ENCODE measurements at regions not wholly inside any gene's neighbourhood (a gene's known extent, or its start where the extent isn't known, plus 50 kb on each side); places are given as distances from the start of the nearest gene placed in this dataset.
A peak's percentile ranks its signal among the peaks of the same experiment; 100 is the strongest.

DNA sequence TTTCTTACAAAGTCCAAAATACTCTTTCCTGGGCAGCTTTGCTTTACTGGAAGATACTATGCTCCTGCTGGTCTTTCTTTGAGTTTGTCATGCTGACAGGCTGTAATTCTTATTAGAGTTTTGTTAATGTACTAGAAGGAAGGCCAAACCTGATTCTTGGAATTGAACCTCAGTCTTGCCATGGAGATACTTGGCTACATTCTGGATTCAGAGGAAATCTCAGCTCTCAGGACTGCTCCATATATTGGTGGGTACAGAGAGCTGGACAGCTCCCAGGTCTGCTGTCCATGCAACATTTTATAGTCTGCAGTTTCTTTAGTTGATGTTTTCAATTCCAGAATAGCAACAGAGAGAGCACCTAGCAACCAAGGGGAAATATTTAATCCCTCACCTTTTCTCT lies 363.1 kb upstream of the STXBP6 start (continued):
- TF ChIP-seq, protein P1, sequence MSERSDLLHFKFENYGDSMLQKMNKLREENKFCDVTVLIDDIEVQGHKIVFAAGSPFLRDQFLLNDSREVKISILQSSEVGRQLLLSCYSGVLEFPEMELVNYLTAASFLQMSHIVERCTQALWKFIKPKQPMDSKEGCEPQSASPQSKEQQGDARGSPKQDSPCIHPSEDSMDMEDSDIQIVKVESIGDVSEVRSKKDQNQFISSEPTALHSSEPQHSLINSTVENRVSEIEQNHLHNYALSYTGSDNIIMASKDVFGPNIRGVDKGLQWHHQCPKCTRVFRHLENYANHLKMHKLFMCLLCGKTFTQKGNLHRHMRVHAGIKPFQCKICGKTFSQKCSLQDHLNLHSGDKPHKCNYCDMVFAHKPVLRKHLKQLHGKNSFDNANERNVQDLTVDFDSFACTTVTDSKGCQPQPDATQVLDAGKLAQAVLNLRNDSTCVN (CRISPR knock-in tag; IDR thresholded peaks at IDR 0.05) = no peak
- no peak for TF ChIP-seq CEBPB (tag; IDR thresholded peaks at IDR 0.05)

DNA sequence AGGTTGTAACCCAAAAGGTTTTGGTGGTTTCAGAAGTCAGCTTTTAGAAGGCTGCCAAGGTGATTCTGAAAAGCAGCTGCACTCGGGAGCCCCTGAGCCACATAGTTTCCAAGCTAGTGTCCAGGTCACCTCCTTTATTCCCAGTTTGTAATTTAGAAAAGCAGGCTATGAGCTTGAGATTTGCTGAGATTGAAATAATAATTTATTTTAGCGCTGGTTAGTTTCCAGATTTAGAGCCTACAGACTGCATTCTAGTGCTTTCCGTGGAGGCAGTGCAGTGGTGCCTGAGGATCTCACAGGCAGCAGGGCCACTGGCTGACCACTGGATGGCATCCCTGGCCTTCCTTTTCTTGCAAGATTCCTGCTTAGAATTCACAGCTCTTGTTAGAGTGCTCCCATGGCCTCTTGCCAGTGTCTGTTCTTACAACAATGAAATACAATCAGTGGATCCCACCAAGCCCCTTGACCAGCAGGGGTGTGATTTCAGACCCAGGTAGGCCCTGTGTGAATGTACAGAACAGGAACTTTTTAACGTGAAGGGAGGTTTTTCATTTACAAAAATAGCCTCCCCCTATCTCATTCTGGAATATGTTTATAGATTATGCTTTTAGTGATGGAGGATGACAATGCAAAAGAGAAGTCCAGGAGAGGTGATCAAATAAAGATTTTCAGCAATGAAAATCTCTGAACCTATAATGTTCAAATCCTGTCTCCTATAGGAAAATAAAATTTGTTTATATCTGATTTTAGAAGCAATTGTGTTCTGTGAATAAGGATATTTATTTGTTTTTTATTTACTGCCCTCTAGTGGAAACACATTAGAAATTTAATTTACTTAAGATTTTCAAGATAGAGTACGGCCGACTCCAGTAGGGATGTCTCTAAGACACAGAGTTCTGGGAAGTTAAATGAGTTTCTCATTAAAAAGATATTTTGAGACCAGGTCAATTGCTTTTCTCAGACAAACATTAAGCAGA lies 362.1 kb upstream of the STXBP6 start:
- H2AFZ ChIP-seq (ENCODE audit: low read depth, low read length) = no peak overlapping the region
- no peak for ATAC-seq
- TF ChIP-seq, protein P2, sequence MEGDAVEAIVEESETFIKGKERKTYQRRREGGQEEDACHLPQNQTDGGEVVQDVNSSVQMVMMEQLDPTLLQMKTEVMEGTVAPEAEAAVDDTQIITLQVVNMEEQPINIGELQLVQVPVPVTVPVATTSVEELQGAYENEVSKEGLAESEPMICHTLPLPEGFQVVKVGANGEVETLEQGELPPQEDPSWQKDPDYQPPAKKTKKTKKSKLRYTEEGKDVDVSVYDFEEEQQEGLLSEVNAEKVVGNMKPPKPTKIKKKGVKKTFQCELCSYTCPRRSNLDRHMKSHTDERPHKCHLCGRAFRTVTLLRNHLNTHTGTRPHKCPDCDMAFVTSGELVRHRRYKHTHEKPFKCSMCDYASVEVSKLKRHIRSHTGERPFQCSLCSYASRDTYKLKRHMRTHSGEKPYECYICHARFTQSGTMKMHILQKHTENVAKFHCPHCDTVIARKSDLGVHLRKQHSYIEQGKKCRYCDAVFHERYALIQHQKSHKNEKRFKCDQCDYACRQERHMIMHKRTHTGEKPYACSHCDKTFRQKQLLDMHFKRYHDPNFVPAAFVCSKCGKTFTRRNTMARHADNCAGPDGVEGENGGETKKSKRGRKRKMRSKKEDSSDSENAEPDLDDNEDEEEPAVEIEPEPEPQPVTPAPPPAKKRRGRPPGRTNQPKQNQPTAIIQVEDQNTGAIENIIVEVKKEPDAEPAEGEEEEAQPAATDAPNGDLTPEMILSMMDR (IDR thresholded peaks at IDR 0.05 in 2 of 3, conservative IDR thresholded peaks at IDR 0.05 in 1 of 3; ENCODE audit: insufficient read depth in 2 of 3, low read depth in 1 of 3, low read length in 3 of 3) = peak in 1 of 3 experiments; percentile 17; a peak in 1 of 6 replicates
- no peak for TF ChIP-seq ZNF197 (CRISPR knock-in tag; IDR thresholded peaks at IDR 0.05; ENCODE audit: low read depth)
- TF ChIP-seq NCOA4 (IDR thresholded peaks at IDR 0.05; ENCODE audit: partially characterized antibody) = no peak
- no peak for TF ChIP-seq HDAC8 (tag; IDR thresholded peaks at IDR 0.05)

More for the DNA sequence above, 362.1 kb upstream of the STXBP6 start:
- in situ Hi-C loops (cut with MboI) = no loop called here
- Histone ChIP-seq H3K9me3 (replicated peaks; ENCODE audit: control insufficient read depth, insufficient read depth, low read depth, low read length) (no peaks in the 10 kb centered on the region), H3K9me1 (ENCODE audit: control insufficient read depth, insufficient read depth, low read length) (no peaks in the 10 kb centered on the region), H3K79me2 (ENCODE audit: control insufficient read depth, insufficient read depth, low read length) (no peaks in the 10 kb centered on the region), H3K4me1 (replicated peaks in 1 of 2; ENCODE audit: control insufficient read depth in 2 of 2, insufficient read depth in 2 of 2, low read length in 2 of 2) (no peaks in the 10 kb centered on the region), H3K36me3 (ENCODE audit: control insufficient read depth, insufficient read depth, low read length) (no peaks in the 10 kb centered on the region), H3K4me2 (ENCODE audit: insufficient read depth, low read length) (no peak overlapping the region), H3K27me3 (ENCODE audit: control insufficient read depth in 2 of 2, insufficient read depth in 2 of 2, low read length in 2 of 2) (no peaks in the 10 kb centered on the region), H3K9ac (ENCODE audit: insufficient read depth in 1 of 2, low read depth in 2 of 2, low read length in 2 of 2) (no peak overlapping the region), H4K20me1 (replicated peaks; ENCODE audit: control insufficient read depth, insufficient read depth, low read length) (no peaks in the 10 kb centered on the region), H3K4me3 (no peak overlapping the region), H3K27ac (ENCODE audit: extremely low read depth, low read depth, low read length) (no peak overlapping the region)
- intact Hi-C loops (cut with micrococcal nuclease) = no loop called here
- BruUV-seq (replicated peaks) = no TSS peak
- FAIRE-seq (no peak), DNase-seq (ENCODE audit: extremely low read depth in 1 of 4, low spot score in 3 of 4) (peak in 2 of 4 experiments; percentile 1 to 4)
- CTCF ChIA-PET (ENCODE audit: low intra/inter-chr PET ratio) = no interaction called here
- POLR2A ChIA-PET = no interaction called here
- WGBS (ENCODE audit: insufficient coverage, low coverage, missing lambda C conversion rate) = 3% methylated on average over 6 of the region's 6 CpGs

Measured in K562 (cell line).